Heart left ventricle (tissue), 16 donors: ENCODE measurements at regions not wholly inside any gene's neighbourhood (a gene's known extent, or its start where the extent isn't known, plus 50 kb on each side); places are given as distances from the start of the nearest gene placed in this dataset.

ENCODE experiments used
- ATAC-seq, 4 donors: fragments of 200-7000 bp; cut with Tn5 transposase; one replicate each; pipeline ENCODE4 v1.9.1; 2020 to 2022; ENCODE audit warnings: moderate library complexity in 4 of 4, mild to moderate bottlenecking in 3 of 4, moderate number of reproducible peaks in 1 of 4
- DNase-seq, 5 donors: peaks; one replicate each; pipeline ENCODE4 v3.0.0-alpha.2; 2020
- H3K27ac ChIP-seq, 12 donors: fragments of 200-600 bp; sonication (generic) in 4 of 12; one replicate each; pipeline versions ENCODE4 v1.5.0 to v1.8.0; 2016 to 2022; ENCODE audit warnings: mild to moderate bottlenecking in 2 of 12
- H3K27me3 ChIP-seq, 9 donors: fragments of 200-600 bp; sonication (generic) in 2 of 9; one replicate each; pipeline versions ENCODE4 v1.5.1 to v1.8.0; 2016 to 2022; ENCODE audit warnings: mild to moderate bottlenecking in 3 of 9
- H3K36me3 ChIP-seq, 9 donors: fragments of 200-600 bp; sonication (generic) in 2 of 9; one replicate each; pipeline versions ENCODE4 v1.5.0 to v1.8.0; 2018 to 2022; ENCODE audit warnings: mild to moderate bottlenecking in 2 of 9
- H3K4me1 ChIP-seq, 12 donors: fragments of 200-600 bp; sonication (generic) in 4 of 12; one replicate each; pipeline versions ENCODE4 v1.5.0 to v1.8.0; 2016 to 2022; ENCODE audit warnings: mild to moderate bottlenecking in 3 of 12
- H3K4me3 ChIP-seq, 12 donors: fragments of 200-600 bp; sonication (generic) in 4 of 12; one replicate each; pipeline versions ENCODE4 v1.5.0 to v1.8.0; 2017 to 2022; ENCODE audit warnings: mild to moderate bottlenecking in 9 of 12, moderate library complexity in 4 of 12
- H3K9me3 ChIP-seq, 12 donors: fragments of 200-600 bp; sonication (generic) in 4 of 12; one replicate each; pipeline versions ENCODE4 v1.5.0 to v1.8.0; 2016 to 2022; ENCODE audit warnings: mild to moderate bottlenecking in 1 of 12
- POLR2A ChIP-seq, 2 donors: fragments of 450-650 bp; IDR thresholded peaks; one replicate each; pipeline ENCODE4 v1.6.1; 2017; ENCODE audit warnings: antibody characterized with exemption in 2 of 2, mild to moderate bottlenecking in 2 of 2, moderate library complexity in 2 of 2
- WGBS, 4 donors: extraction: QIAGEN DNeasy Blood & Tissue Kit in 2 of 4; methylation state at CpG; one replicate each; pipeline versions ENCODE4 v1.1.5 to v1.1.7; 2013 to 2018; 5-methylcytosine and 5-hydroxymethylcytosine counted together
- intact Hi-C, 10 donors: fragments of 100-400 bp; cut with DNase I; formaldehyde crosslinking; loops; one replicate each; pipeline versions ENCODE4 v1.11.1 to v1.14.2; 2022
- TF ChIP-seq, protein P1 (sequence below), 12 donors: fragments of 200-600 bp; sonication (generic) in 4 of 12; IDR thresholded peaks; one replicate each; pipeline versions ENCODE4 v1.5.0 to v1.8.0; 2018 to 2022; ENCODE audit warnings: antibody characterized with exemption in 12 of 12, mild to moderate bottlenecking in 5 of 12
- donor health status: ischemic (EF 13 %, LVEDD 7.1; RV severe dilation, severe dysfunction).
- donor health status: healthy with polysubstance abuse.
- donor health status: DM: no; HTN: yes; CAD: no.
- donor health status: DM: no; HTN: no; CAD: no.
- donor health status: ischemic (EF 25% LVEDD 6.9; RV normal size, moderate dysfunction).
- donor health status: ischemic (EF 25% LVEDD 5.7; RV mildly dilated, moderate dysfunction).
- donor health status: healthy.
- donor health status: DM: yes; HTN: yes; CAD: no.
- donor health status: ischemic (EF 35%, LVEDD 5.7; RV mildly dilated, moderate dysfunction).
- donor health status: nonischemic (EF 11% LVEDD 7.7; RV severe dilation, severe dysfunction).
- donor health status: DM: yes; HTN: yes; CAD: no.
- donor health status: PGD.
- donor health status: ischemic (EF 29% LVEDD 5.4; RV normal size, mild dysfunction).
- donor health status: nonischemic (EF 23%, LVEDD 6.1; RV moderate dilation, normal function).

DNA sequence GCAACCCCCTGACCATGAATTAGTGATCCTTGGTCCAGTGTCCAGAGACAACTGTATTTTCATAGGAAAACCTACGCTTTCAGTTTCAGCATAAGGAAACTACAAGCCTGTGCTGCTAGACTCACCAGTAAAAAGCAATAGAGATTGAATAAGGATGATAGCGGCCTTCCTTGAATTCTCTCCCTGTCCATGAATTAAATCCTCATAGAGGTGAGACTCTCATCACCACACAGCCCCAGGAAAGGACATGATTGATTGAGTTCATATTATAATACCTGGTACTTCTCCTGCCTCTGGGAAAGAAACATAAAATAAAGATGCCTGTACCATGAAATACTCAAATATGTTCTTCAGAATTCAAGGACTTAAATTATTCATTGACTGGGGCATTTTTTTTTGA lies 146.3 kb upstream of the SPOPL start:
- no peaks in the 10 kb centered on the region for H3K36me3 ChIP-seq
- TF ChIP-seq, protein P1, sequence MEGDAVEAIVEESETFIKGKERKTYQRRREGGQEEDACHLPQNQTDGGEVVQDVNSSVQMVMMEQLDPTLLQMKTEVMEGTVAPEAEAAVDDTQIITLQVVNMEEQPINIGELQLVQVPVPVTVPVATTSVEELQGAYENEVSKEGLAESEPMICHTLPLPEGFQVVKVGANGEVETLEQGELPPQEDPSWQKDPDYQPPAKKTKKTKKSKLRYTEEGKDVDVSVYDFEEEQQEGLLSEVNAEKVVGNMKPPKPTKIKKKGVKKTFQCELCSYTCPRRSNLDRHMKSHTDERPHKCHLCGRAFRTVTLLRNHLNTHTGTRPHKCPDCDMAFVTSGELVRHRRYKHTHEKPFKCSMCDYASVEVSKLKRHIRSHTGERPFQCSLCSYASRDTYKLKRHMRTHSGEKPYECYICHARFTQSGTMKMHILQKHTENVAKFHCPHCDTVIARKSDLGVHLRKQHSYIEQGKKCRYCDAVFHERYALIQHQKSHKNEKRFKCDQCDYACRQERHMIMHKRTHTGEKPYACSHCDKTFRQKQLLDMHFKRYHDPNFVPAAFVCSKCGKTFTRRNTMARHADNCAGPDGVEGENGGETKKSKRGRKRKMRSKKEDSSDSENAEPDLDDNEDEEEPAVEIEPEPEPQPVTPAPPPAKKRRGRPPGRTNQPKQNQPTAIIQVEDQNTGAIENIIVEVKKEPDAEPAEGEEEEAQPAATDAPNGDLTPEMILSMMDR (IDR thresholded peaks at IDR 0.05) = no peak
- no peak for TF ChIP-seq POLR2A (IDR thresholded peaks at IDR 0.05)
- no peak overlapping the region for H3K27ac ChIP-seq
- no peaks in the 10 kb centered on the region for H3K9me3 ChIP-seq
- 93 to 100% (median 96%) methylated on average over 2 of the region's 2 CpGs for WGBS, 4 donors
- H3K4me1 ChIP-seq = peaks cover 0 to 7% (median 0%) of the 10 kb centered on the region in 12 donors
- no peak for ATAC-seq
- no peaks in the 10 kb centered on the region for H3K27me3 ChIP-seq
- H3K4me3 ChIP-seq = no peak overlapping the region
- DNase-seq = no peak
- intact Hi-C loops = no loop called here

DNA sequence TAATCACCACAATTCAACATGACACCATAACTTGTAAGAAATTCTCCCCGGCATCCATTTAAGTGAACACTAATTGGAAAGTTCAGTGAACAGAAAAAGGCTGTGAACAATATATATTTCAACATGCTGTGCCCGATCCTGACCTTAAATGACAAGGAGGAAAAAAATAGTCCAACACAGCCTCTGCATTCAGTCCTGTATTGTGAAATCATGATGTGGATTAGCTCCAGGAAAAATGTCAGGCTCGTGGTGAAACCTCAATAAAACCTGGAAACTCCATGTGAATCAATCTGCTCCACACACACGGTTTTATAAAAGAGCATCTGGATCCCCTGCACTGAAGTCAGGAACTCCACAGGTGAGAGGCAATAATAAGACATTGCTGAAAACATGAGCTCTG lies 145.4 kb upstream of the SPOPL start:
- TF ChIP-seq, protein P1 (IDR thresholded peaks at IDR 0.05) = no peak
- no peak for TF ChIP-seq POLR2A (IDR thresholded peaks at IDR 0.05)
- H3K4me1 ChIP-seq = peaks cover 0 to 7% (median 0%) of the 10 kb centered on the region in 12 donors
- intact Hi-C loops = no loop called here
- H3K27me3 ChIP-seq = no peaks in the 10 kb centered on the region
- H3K9me3 ChIP-seq = no peaks in the 10 kb centered on the region
- H3K36me3 ChIP-seq = no peaks in the 10 kb centered on the region
- no peak overlapping the region for H3K4me3 ChIP-seq
- DNase-seq (no peak), ATAC-seq (peak in 2 of 4 donors; percentile 43 to 45)
- WGBS, 4 donors = 41 to 47% (median 45%) methylated on average over 4 of the region's 4 CpGs
- H3K27ac ChIP-seq = no peak overlapping the region

DNA sequence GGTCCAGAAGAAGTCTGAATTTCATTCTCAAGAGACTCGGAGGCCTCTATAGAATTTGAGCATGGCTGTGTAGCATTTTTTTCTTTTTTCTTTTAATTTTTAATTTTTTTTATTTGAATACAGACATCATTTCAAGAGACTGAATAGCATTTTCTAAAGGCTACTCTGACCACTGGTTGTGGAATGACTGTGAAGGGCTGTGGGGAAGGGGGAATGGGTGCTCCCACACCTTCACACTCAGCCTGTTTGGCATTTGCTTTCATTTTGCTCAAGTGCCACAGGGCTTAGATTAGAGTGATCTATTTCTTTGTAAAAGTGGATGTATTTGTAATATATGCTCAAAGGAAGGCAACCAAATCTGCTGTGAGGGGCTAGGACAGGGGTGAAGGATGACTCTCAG lies 142.0 kb upstream of the SPOPL start:
- Histone ChIP-seq H3K27me3 (no peaks in the 10 kb centered on the region), H3K36me3 (no peaks in the 10 kb centered on the region), H3K4me3 (no peak overlapping the region), H3K9me3 (no peaks in the 10 kb centered on the region), H3K4me1 (peaks cover 0 to 7% (median 0%) of the 10 kb centered on the region in 12 donors), H3K27ac (no peak overlapping the region)
- no peak for ATAC-seq
- intact Hi-C loops = no loop called here
- WGBS, 4 donors = 95 to 100% (median 97%) methylated on average over 1 of the region's 1 CpG
- DNase-seq = no peak
- TF ChIP-seq POLR2A (IDR thresholded peaks at IDR 0.05) = no peak

DNA sequence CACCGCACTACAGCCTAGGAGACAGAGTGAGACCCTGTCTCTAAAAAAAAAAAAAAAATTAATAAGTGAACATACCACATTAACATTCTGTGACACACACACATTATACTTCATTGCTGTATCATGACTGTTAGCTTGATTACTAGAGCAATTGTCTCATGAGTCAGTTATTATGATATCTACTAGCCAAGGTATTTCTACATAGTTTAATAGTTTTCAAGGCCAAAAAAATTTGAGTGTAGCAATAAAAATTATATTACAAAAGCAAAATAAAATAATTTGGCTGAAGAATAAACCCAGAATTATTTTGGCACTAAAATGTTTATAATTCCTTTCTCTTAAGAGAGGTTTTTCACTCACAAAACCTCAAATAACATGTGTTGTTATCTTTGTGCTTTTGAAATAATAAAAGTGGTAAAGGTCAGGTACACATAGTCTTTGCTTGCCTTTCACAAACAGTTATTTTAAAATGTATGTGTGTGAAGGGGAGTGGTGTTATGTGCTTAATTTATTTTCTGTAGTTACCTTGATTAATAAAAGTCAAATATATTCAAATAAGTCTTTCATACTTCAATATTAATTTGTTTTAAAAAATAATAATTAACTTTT lies 136.9 kb upstream of the SPOPL start:
- Histone ChIP-seq H3K9me3 (no peaks in the 10 kb centered on the region), H3K4me1 (peaks cover 0 to 13% (median 0%) of the 10 kb centered on the region in 12 donors), H3K36me3 (no peaks in the 10 kb centered on the region), H3K27me3 (no peaks in the 10 kb centered on the region), H3K4me3 (no peak overlapping the region), H3K27ac (no peak overlapping the region)
- intact Hi-C loops = loop anchor here in 1 of 10 donors (5.0 kb wide), 1 partner anchor 412 kb away; no protein-coding TSS in a partner anchor
- ATAC-seq = peak in 1 of 4 donors; percentile 73
- WGBS, 4 donors = 96 to 100% (median 97%) methylated on average over 1 of the region's 1 CpG
- DNase-seq = no peak
- no peak for TF ChIP-seq POLR2A (IDR thresholded peaks at IDR 0.05)
- TF ChIP-seq, protein P1 (IDR thresholded peaks at IDR 0.05) = no peak

DNA sequence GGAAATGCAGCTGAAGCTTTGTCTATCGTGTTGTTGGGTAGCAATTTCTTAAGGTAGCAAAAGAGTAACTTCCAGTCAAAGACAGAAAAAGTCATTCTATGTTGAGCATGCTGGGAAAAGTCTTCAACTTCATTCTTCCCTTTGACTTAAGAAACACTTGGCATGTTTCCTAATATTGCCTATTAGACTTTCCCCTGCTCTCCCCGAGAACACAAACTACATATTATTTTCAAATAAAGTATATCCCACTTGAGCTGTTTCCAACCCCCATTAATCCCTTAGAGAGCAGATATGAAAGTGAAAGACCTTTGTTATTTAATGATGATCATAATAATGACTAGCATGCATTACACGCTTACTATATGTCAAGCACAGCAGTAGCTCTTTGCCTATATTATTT lies 136.0 kb upstream of the SPOPL start:
- no peaks in the 10 kb centered on the region for H3K9me3 ChIP-seq
- no peaks in the 10 kb centered on the region for H3K27me3 ChIP-seq
- 70 to 78% (median 77%) methylated on average over 3 of the region's 3 CpGs for WGBS, 4 donors
- TF ChIP-seq, protein P1 (IDR thresholded peaks at IDR 0.05) = no peak
- TF ChIP-seq POLR2A (IDR thresholded peaks at IDR 0.05) = no peak
- ATAC-seq (no peak), DNase-seq (no peak)
- no peak overlapping the region for H3K27ac ChIP-seq
- intact Hi-C loops = loop anchor here in 1 of 10 donors (5.0 kb wide), 1 partner anchor 413 kb away; no protein-coding TSS in a partner anchor
- no peaks in the 10 kb centered on the region for H3K36me3 ChIP-seq
- no peak overlapping the region for H3K4me3 ChIP-seq
- peaks cover 0 to 13% (median 0%) of the 10 kb centered on the region in 12 donors for H3K4me1 ChIP-seq
